Hepatocyte (in vitro differentiated cells): ENCODE measurements at regions not wholly inside any gene's neighbourhood (a gene's known extent, or its start where the extent isn't known, plus 50 kb on each side); places are given as distances from the start of the nearest gene placed in this dataset.

ENCODE experiments used
- EZH2 ChIP-seq: fragments of 200-600 bp; sonication (generic); IDR thresholded peaks from 2 replicates; pipeline ENCODE4 v1.6.1; 2016; ENCODE audit warnings: antibody characterized with exemption, mild to moderate bottlenecking, borderline replicate concordance
- EZH2phosphoT487 ChIP-seq: fragments of 200-600 bp; sonication (generic); IDR thresholded peaks from one replicate; pipeline ENCODE4 v1.6.1; 2018; ENCODE audit warnings: antibody characterized with exemption, mild to moderate bottlenecking, low read depth, moderate library complexity; ENCODE audit not compliant: unreplicated experiment, severe bottlenecking
- TF ChIP-seq, protein P1 (sequence below): fragments of 200-600 bp; sonication (generic); IDR thresholded peaks from 2 replicates; pipeline ENCODE4 v1.5.1; 2016; ENCODE audit warnings: antibody characterized with exemption, mild to moderate bottlenecking; ENCODE audit not compliant: poor library complexity

- TF ChIP-seq, protein P1, sequence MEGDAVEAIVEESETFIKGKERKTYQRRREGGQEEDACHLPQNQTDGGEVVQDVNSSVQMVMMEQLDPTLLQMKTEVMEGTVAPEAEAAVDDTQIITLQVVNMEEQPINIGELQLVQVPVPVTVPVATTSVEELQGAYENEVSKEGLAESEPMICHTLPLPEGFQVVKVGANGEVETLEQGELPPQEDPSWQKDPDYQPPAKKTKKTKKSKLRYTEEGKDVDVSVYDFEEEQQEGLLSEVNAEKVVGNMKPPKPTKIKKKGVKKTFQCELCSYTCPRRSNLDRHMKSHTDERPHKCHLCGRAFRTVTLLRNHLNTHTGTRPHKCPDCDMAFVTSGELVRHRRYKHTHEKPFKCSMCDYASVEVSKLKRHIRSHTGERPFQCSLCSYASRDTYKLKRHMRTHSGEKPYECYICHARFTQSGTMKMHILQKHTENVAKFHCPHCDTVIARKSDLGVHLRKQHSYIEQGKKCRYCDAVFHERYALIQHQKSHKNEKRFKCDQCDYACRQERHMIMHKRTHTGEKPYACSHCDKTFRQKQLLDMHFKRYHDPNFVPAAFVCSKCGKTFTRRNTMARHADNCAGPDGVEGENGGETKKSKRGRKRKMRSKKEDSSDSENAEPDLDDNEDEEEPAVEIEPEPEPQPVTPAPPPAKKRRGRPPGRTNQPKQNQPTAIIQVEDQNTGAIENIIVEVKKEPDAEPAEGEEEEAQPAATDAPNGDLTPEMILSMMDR: no peak
- TF ChIP-seq EZH2 (no peak), EZH2phosphoT487 (no peak)
Observed at GRCh38 chr11:28400331-28401100, 292.3 kb downstream of the METTL15 start.
